SK-N-SH (cell line): ENCODE measurements at regions not wholly inside any gene's neighbourhood (a gene's known extent, or its start where the extent isn't known, plus 50 kb on each side); places are given as distances from the start of the nearest gene placed in this dataset.

Experiments
- CTCF ChIP-seq: fragments of 200-600 bp; sonication (generic); IDR thresholded peaks from 2 replicates; pipeline ENCODE4 v1.6.1; 2017; ENCODE audit warnings: antibody characterized with exemption, mild to moderate bottlenecking, moderate library complexity
- EP300 ChIP-seq, 2 experiments: IDR thresholded peaks; 2 replicates each; pipeline versions ENCODE4 v1.4.0 to v1.6.1; 2012; ENCODE audit warnings: borderline replicate concordance in 1 of 2, low read depth in 1 of 2, low read length in 1 of 2
- GABPA ChIP-seq: IDR thresholded peaks from 2 replicates; pipeline ENCODE4 v1.4.0; 2012; ENCODE audit warnings: low read depth, mild to moderate bottlenecking
- PBX3 ChIP-seq: IDR thresholded peaks from 2 replicates; pipeline ENCODE4; 2012
- POLR2AphosphoS5 ChIP-seq: IDR thresholded peaks from 2 replicates; pipeline ENCODE4 v1.6.1; 2012; ENCODE audit warnings: low read depth, low read length
- TAF1 ChIP-seq: IDR thresholded peaks from 2 replicates; pipeline ENCODE4 v1.6.1; 2012; ENCODE audit warnings: low read depth, mild to moderate bottlenecking, low read length, moderate library complexity, borderline replicate concordance

GRCh38 chr3:24915639-24916038 lies 421.0 kb upstream of the THRB start:
- TF ChIP-seq PBX3 (no peak), CTCF (no peak), TAF1 (no peak), EP300 (IDR thresholded peaks at IDR 0.05; ENCODE audit: borderline replicate concordance in 1 of 2, low read depth in 1 of 2, low read length in 1 of 2) (no peak), GABPA (no peak), POLR2AphosphoS5 (no peak)
